IMR-90 (cell line): ENCODE measurements at regions not wholly inside any gene's neighbourhood (a gene's known extent, or its start where the extent isn't known, plus 50 kb on each side); places are given as distances from the start of the nearest gene placed in this dataset.

Experiments used
- ATAC-seq: fragments of 200-7000 bp; cut with Tn5 transposase; 2 replicates; pipeline ENCODE4 v1.9.1; 2020; ENCODE audit warnings: low read depth, mild to moderate bottlenecking, moderate library complexity
- BruUV-seq: library from RNA; stranded (reverse); fragments of 400-500 nt; replicated peaks from 2 replicates; lab custom pipeline; 2021; lab: Mats Ljungman, UMichigan
- CTCF ChIA-PET: fragments of 300-600 bp; formaldehyde crosslinking; extraction: SDS; loops from one replicate; lab custom pipeline; 2021; ENCODE audit warnings: antibody characterized with exemption; lab: Yijun Ruan, JAX
- POLR2A ChIA-PET: fragments of 300-600 bp; sonication (Branson Sonifier 250); formaldehyde crosslinking; loops from one replicate; lab custom pipeline; 2022; ENCODE audit warnings: antibody characterized with exemption; ENCODE audit not compliant: unreplicated experiment; lab: Charles Lee
- DNase-seq: peaks from one replicate; pipeline ENCODE4 v3.0.0; 2013
- H2AFZ ChIP-seq: replicated peaks from 2 replicates; pipeline ENCODE3; 2013; ENCODE audit warnings: low read length, mild to moderate bottlenecking; ENCODE audit not compliant: poor library complexity
- H2AK5ac ChIP-seq: 2 replicates; pipeline ENCODE4 v1.6.1; 2013; ENCODE audit warnings: low read depth, low read length, inconsistent platforms
- H2AK9ac ChIP-seq: replicated peaks from 2 replicates; pipeline ENCODE3; 2013; ENCODE audit warnings: mild to moderate bottlenecking, low read depth, low read length, moderate library complexity; ENCODE audit not compliant: poor library complexity
- H2BK120ac ChIP-seq: 2 replicates; pipeline ENCODE4 v1.6.1; 2013; ENCODE audit warnings: low read depth, low read length, inconsistent platforms
- H2BK15ac ChIP-seq: 3 replicates; pipeline ENCODE4 v1.6.1; 2013; ENCODE audit warnings: low read depth, low read length, inconsistent platforms
- H2BK20ac ChIP-seq: 2 replicates; pipeline ENCODE4 v1.6.1; 2013; ENCODE audit warnings: low read depth, mild to moderate bottlenecking, inconsistent platforms, low read length, moderate library complexity
- H2BK5ac ChIP-seq: 2 replicates; pipeline ENCODE4 v1.6.1; 2013; ENCODE audit warnings: mild to moderate bottlenecking, low read depth, low read length, inconsistent platforms; ENCODE audit not compliant: poor library complexity, severe bottlenecking
- H3K14ac ChIP-seq: replicated peaks from 2 replicates; pipeline ENCODE4 v1.6.1; 2013; ENCODE audit warnings: low read depth, low read length, inconsistent platforms
- H3K18ac ChIP-seq: 2 replicates; pipeline ENCODE4 v1.6.1; 2013; ENCODE audit warnings: low read depth, low read length, control low read depth
- H3K23ac ChIP-seq: 2 replicates; pipeline ENCODE4 v1.6.1; 2013; ENCODE audit warnings: low read depth, low read length, inconsistent platforms
- H3K27ac ChIP-seq: 2 replicates; pipeline ENCODE4 v1.5.1; 2013; ENCODE audit warnings: mild to moderate bottlenecking, control low read depth, low read length; ENCODE audit not compliant: insufficient read depth
- H3K27me3 ChIP-seq: 2 replicates; pipeline ENCODE4 v1.6.1; 2013; ENCODE audit warnings: low read length; ENCODE audit not compliant: control insufficient read depth, insufficient read depth
- H3K36me3 ChIP-seq: 2 replicates; pipeline ENCODE4 v1.6.1; 2013; ENCODE audit warnings: low read length, mixed read lengths; ENCODE audit not compliant: control insufficient read depth, insufficient read depth
- H3K4ac ChIP-seq: 2 replicates; pipeline ENCODE4 v1.6.1; 2013; ENCODE audit warnings: low read depth, low read length, inconsistent platforms
- H3K4me1 ChIP-seq: 2 replicates; pipeline ENCODE4 v1.6.1; 2013; ENCODE audit warnings: low read length, mixed read lengths; ENCODE audit not compliant: control insufficient read depth, insufficient read depth
- H3K4me2 ChIP-seq: 2 replicates; pipeline ENCODE4 v1.6.1; 2013; ENCODE audit warnings: low read depth, mild to moderate bottlenecking, control low read depth, low read length, moderate library complexity
- H3K4me3 ChIP-seq: 2 replicates; pipeline ENCODE4 v1.5.1; 2013; ENCODE audit warnings: low read depth, mild to moderate bottlenecking, control low read depth, low read length, moderate library complexity; ENCODE audit not compliant: insufficient read depth
- H3K56ac ChIP-seq: 2 replicates; pipeline ENCODE4 v1.6.1; 2013; ENCODE audit warnings: low read length, inconsistent platforms; ENCODE audit not compliant: insufficient read depth; ENCODE audit errors: extremely low read depth
- H3K79me1 ChIP-seq, 2 experiments: 2 replicates each; pipeline ENCODE4 v1.6.1; 2013; ENCODE audit warnings: low read length in 2 of 2, inconsistent platforms in 1 of 2, low read depth in 1 of 2
- H3K9ac ChIP-seq: 2 replicates; pipeline ENCODE4 v1.6.1; 2013; ENCODE audit warnings: low read depth, low read length, control low read depth
- H3K9me1 ChIP-seq: 2 replicates; pipeline ENCODE4 v1.6.1; 2013; ENCODE audit warnings: low read length, inconsistent platforms; ENCODE audit not compliant: insufficient read depth
- H3K9me3 ChIP-seq: 2 replicates; pipeline ENCODE4 v1.6.1; 2013; ENCODE audit warnings: low read length; ENCODE audit not compliant: control insufficient read depth, insufficient read depth
- H4K20me1 ChIP-seq: 2 replicates; pipeline ENCODE4 v1.6.1; 2013; ENCODE audit warnings: low read length, inconsistent platforms; ENCODE audit not compliant: insufficient read depth
- H4K5ac ChIP-seq: 2 replicates; pipeline ENCODE4 v1.6.1; 2013; ENCODE audit warnings: mild to moderate bottlenecking, low read depth, low read length, control low read depth
- H4K8ac ChIP-seq, 2 experiments: 2 replicates each; pipeline ENCODE4 v1.6.1; 2013; ENCODE audit warnings: low read depth in 2 of 2, low read length in 2 of 2, control low read depth in 1 of 2, inconsistent platforms in 1 of 2
- H4K91ac ChIP-seq: 2 replicates; pipeline ENCODE4 v1.6.1; 2013; ENCODE audit warnings: low read depth, low read length, inconsistent platforms; ENCODE audit not compliant: insufficient read depth
- CEBPB ChIP-seq: IDR thresholded peaks from 2 replicates; pipeline ENCODE4 v1.6.1; 2012; ENCODE audit warnings: low read depth, low read length, improper control_type of control experiment
- MAZ ChIP-seq: IDR thresholded peaks from 2 replicates; pipeline ENCODE4 v1.6.1; 2012; ENCODE audit warnings: low read depth, mild to moderate bottlenecking, low read length, improper control_type of control experiment, moderate library complexity, borderline replicate concordance
- WGBS, 2 experiments: methylation state at CpG; one replicate each; pipeline versions ENCODE4 v1.1.5 to v1.1.7; 2013; ENCODE audit warnings: missing lambda C conversion rate in 2 of 2; ENCODE audit not compliant: insufficient read length in 1 of 2; ENCODE audit errors: extremely low coverage in 2 of 2; 5-methylcytosine and 5-hydroxymethylcytosine counted together
- dilution Hi-C: fragments of 300-500 bp; cut with HindIII; formaldehyde crosslinking; loops from one replicate; pipeline ENCODE4 v1.14.3; 2018; ENCODE audit warnings: low sequenced_read_pairs; ENCODE audit not compliant: unreplicated experiment
- in situ Hi-C: fragments of 300-500 bp; cut with MboI; formaldehyde crosslinking; loops from 3 replicates; pipeline ENCODE4 v1.14.3; 2019; ENCODE audit warnings: low sequenced_read_pairs, inconsistent platforms, mixed read lengths
- intact Hi-C: fragments of 100-400 bp; cut with micrococcal nuclease; formaldehyde crosslinking; loops from 2 replicates; pipeline ENCODE4 v1.10.0; 2022

DNA sequence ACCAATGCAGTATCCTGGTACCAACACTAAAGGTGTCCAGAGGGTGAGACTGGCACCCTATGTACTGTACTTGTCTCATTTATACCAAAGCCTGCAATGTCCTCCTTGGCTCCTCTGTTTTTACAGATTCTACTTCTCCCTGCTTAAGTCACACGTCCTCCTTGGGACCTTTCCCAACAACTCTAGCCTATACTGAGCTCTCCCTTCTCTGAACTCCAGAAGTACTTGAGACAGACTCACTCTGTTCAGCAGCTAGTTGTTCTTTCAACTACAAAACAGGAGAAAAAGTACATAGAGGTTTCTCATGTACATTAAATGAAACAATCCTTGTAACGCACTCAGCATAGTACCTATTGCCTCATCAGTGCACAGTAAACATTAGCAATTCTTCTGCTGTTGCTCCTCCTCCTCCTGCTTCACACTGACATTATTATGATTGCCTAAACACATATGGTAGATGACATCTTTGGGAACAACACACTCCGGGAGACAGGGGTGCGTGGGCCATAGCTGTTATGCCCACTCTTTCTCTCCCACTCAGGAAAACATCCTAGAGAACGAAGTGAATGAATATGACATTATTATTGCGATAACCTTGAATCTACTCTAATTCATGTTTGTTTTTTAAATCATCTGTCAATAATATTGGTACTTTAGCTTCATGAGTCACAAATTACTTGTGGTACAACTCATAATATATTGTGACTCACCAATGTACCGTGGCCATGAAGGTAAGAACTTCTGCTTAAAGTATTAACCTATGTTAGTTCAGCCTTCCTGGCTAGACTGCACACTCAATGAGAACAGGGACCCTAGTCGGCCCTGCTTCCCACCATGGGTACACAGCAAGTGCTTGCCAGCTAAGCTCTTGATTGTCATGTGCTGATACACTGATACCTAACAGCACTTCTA, 180.3 kb upstream of the ADRA1B start:
- BruUV-seq, result no TSS peak
- Histone ChIP-seq H4K8ac (no peak overlapping the region), H2BK20ac (no peak overlapping the region), H2BK15ac (no peak overlapping the region), H3K23ac (no peak overlapping the region), H4K5ac (no peak overlapping the region), H3K9ac (no peak overlapping the region), H3K27me3 (peaks cover 11% of the 10 kb centered on the region), H2AK9ac (no peak overlapping the region), H4K91ac (no peak overlapping the region), H3K4me1 (no peaks in the 10 kb centered on the region), H3K14ac (no peak overlapping the region), H3K36me3 (no peaks in the 10 kb centered on the region), H3K9me3 (no peaks in the 10 kb centered on the region; the same call in none of the 2 replicates), H3K4me3 (no peak overlapping the region), H3K79me1 (no peaks in the 10 kb centered on the region), H3K18ac (no peak overlapping the region), H3K56ac (no peak overlapping the region), H2BK5ac (no peak overlapping the region), H2BK120ac (no peak overlapping the region), H2AK5ac (no peak overlapping the region), H3K4me2 (no peak overlapping the region), H4K20me1 (no peaks in the 10 kb centered on the region), H2AFZ (no peak overlapping the region), H3K4ac (no peak overlapping the region), H3K9me1 (no peaks in the 10 kb centered on the region), H3K27ac (no peak overlapping the region)
- DNase-seq (no peak), ATAC-seq (no peak)
- in situ Hi-C loops (no loop called here), dilution Hi-C loops (no loop called here), intact Hi-C loops (no loop called here)
- no peak for TF ChIP-seq MAZ
- peak; percentile 55 for TF ChIP-seq CEBPB
- no CpG with 5 or more reads among the region's 8 CpGs for WGBS, 2 experiments
- ChIA-PET POLR2A (no interaction called here), CTCF (no interaction called here)
